Hippocampal formation (tissue), 2 donors: ENCODE measurements at regions not wholly inside any gene's neighbourhood (a gene's known extent, or its start where the extent isn't known, plus 50 kb on each side); places are given as distances from the start of the nearest gene placed in this dataset.

Experiments used
- DNase-seq, 2 donors: peaks; one replicate each; lab custom pipeline; 2025; lab: John Stamatoyannopoulos, UW

GRCh38 chr1:30819244-30819571, 61.6 kb upstream of the LAPTM5 start:
- no peak for DNase-seq

GRCh38 chr1:30818568-30819243, 61.1 kb upstream of the LAPTM5 start:
- no peak for DNase-seq

GRCh38 chr1:30817548-30817947, 60.0 kb upstream of the LAPTM5 start:
- DNase-seq, result no peak

GRCh38 chr1:30817077-30817438, 59.5 kb upstream of the LAPTM5 start:
- no peak for DNase-seq

GRCh38 chr1:30816211-30817076, 58.9 kb upstream of the LAPTM5 start:
- peak; percentile 83 to 92 for DNase-seq

- peak in 1 of 2 donors; percentile 25 for DNase-seq
Measured at GRCh38 chr1:30815556-30815955, 58.0 kb upstream of the LAPTM5 start.

GRCh38 chr1:30814292-30814691, 56.7 kb upstream of the LAPTM5 start:
- no peak for DNase-seq

- no peak for DNase-seq
Measured at GRCh38 chr1:30812076-30812475, 54.5 kb upstream of the LAPTM5 start.

- DNase-seq, result no peak
Measured at GRCh38 chr1:30811187-30811586, 53.6 kb upstream of the LAPTM5 start.

GRCh38 chr1:30810416-30811080, 53.0 kb upstream of the LAPTM5 start:
- no peak for DNase-seq

- no peak for DNase-seq
Measured at GRCh38 chr1:30809514-30810263, 52.1 kb upstream of the LAPTM5 start.

- DNase-seq, result no peak
Measured at GRCh38 chr1:30808067-30808662, 50.6 kb upstream of the LAPTM5 start.

GRCh38 chr1:30807318-30808066, 49.9 kb upstream of the LAPTM5 start:
- DNase-seq, result no peak
